GM21390 (cell line): ENCODE measurements at regions not wholly inside any gene's neighbourhood (a gene's known extent, or its start where the extent isn't known, plus 50 kb on each side); places are given as distances from the start of the nearest gene placed in this dataset.
"Not testable (repeated sequence)": the region's sequence is repeated elsewhere in the genome, so short reads cannot be mapped to it uniquely, and the experiment has no call there.

ENCODE experiments used
- ATAC-seq: cut with Tn5 transposase; IDR thresholded peaks from one replicate; pipeline ENCODE4 v1.9.1; 2021; ENCODE audit not compliant: unreplicated experiment

DNA sequence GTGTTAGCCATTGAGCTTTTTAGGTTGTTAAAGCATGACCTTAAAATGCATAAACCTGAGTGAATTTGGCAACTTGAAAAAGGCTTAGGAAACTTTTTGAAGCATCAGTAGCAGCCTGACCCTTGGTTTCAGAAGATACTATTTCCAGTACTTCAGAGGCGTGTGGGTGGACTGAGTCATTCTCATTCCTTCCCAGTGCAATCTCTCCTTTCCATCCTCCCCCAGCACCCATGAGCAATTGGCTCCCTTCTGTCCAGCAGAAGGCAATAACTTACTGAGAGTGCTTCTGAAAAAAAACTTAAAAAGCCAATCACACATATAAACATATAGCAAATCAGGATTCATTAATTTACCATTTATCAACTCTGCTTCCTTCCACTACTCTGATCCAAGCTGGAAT, 299.3 kb upstream of the STXBP6 start:
- ATAC-seq = no peak

DNA sequence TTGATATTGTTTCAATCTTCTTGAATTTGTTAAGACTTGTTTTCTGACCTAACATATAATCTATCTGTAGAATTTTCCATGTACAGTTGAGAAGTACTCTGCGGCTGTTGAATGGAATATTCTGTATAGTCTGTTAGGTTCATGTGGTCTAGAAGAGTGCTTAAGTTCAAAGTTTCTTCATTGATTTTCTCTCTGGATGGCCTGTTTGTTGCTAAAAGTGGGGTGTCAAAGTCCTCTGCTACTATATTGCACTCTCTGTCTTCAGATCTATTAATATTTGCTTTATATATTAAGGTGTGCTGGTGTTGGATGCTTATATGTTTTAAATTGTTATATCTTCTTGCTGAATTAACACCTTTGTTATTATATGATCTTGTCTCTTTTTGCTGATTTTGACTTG, 290.9 kb upstream of the STXBP6 start:
- ATAC-seq = no peak

DNA sequence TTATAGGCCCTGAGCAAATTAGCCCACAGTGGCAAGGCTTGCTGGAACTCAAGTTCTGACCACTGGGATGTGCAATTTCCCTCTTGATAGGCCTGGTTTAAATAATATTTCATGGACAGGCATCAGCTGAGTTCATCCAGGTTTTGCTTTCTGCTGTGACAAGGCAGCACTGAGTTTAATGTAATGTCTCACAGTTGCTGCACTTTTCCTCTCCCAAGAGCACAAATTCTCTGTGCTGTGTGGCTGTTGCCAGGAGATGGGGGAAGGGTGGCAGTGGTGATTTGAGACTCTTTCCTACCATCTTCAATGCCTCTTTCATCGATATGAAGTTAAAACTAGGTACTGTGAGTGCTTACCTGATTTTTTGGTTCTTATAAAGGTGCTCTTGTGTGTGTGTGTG, 272.8 kb upstream of the STXBP6 start:
- ATAC-seq = no peak

DNA sequence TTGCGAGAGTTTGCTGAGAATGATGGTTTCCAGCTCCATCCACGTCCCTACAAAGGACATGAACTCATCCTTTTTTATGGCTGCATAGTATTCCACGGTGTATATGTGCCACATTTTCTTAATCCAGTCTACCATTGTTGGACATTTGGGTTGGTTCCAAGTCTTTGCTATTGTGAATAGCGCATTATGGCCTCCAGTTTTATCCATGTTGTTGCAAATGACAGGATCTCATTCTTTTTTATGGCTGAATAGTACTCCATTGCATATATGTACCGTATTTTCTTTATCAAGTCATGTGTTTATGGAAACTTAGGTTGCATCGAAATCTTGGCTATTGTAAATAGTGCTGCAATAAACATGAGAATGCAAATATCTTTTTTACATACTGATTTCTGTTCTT, 266.1 kb upstream of the STXBP6 start:
- ATAC-seq = not testable (repeated sequence)

DNA sequence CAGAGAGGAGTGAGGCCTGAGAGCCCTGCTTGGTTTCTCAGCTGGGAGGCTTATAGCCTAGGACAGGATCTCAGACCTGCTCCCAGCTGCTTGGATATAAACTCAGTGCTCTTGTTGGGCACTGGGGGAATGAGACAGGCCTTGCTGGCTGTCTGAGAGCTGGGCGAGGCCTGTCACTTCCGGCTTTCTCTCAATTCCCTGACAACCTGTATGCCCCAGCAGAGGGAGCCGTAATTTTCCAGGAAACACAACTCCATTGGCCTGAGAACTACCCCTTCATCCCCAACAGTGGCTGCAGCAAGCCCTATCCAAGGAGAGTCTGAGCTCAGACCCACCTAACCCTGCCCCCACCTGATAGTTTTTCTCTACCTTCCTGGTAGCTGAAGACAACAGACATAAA, 258.3 kb upstream of the STXBP6 start:
- ATAC-seq = no peak

DNA sequence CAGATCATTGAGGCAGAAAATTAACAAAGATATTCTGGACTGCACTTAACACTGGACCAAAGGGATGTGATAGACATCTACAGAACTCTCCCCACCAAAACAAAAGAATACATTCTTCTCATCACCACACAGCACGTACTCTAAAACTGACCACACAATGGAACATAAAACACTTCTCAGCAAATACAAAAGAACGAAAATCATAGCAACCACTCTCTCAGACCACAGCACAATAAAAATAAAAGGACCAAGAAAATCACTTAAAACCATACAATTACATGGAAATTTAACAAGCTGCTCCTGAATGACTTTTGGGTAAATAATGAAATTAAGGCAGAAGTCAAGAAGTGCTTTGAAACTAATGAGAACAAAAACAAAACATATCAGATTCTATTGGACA, 254.0 kb upstream of the STXBP6 start:
- ATAC-seq = no peak

DNA sequence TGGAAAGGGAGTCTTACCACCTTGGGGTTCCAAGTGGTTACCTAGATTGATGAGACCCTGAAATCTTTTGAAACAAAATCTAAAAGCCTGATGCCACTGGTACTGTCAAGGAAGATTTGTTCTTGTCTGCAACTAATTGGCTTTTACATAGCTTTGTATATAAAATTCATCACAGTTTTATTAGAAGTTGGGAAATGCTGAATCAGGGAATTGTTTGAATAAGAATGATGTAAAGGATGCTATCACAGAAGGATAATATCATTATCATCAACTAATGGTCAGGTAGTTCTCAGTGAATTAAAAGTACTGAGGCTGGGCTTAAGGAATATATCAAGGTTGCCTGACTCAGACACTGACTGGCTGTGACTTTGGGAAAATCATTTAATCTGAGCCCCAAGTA, 248.3 kb upstream of the STXBP6 start:
- ATAC-seq = no peak

DNA sequence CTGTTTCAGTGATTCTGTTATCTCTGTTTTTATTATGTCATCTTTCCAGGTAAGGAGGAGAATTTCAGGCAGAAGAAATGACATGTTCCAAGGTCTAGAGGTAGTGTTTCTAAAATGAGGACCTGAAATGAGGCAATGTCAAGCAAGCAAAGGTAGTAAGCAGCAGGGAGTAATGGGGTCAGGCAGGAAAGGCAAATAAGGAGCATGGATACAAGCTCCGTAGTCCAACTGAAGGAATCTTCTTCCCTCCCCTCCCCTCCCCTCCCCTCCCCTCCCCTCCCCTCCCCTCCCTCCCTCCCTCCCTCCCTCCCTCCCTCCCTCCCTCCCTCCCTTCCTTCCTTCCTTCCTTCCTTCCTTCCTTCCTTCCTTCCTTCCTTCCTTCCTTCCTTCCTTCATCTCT, 240.2 kb upstream of the STXBP6 start:
- ATAC-seq = not testable (repeated sequence)

DNA sequence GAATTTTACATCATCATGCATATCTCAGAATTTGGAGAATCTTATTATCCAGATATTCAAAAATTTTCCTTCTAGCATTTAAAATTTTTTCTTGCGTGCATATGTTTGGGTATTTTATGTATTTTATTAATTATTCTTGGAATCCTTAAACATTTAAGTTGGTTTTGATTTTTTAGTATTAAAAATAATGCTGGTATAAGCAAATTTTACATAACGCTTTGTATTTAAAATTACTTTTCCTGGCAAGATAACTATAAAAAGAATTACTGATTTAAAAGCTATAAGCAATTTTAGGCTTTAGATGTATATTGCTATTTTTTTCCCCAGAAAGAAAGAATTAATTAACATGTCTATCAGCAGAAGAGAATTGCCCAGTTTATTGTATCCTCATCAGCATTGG, 224.6 kb upstream of the STXBP6 start:
- ATAC-seq = no peak

DNA sequence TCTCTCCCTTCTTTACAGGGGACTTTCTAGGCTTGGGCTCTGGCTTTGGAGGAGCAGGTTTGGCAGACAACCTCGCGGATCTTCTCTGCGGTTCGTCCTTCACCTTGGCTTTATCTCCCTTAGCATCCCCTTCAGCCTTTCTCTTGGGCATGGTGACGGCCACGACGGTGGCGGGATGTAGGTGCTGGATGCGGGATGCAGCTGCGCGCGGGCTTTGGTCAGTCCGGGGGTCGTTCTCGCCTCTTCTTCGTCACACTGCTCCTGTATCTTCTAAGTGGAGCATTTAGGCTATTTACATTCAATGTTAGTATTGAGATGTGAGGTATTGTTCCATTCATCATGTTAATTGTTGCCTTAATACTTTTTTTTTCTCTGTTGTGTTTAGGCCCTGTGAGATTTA, 217.2 kb upstream of the STXBP6 start:
- ATAC-seq = no peak

DNA sequence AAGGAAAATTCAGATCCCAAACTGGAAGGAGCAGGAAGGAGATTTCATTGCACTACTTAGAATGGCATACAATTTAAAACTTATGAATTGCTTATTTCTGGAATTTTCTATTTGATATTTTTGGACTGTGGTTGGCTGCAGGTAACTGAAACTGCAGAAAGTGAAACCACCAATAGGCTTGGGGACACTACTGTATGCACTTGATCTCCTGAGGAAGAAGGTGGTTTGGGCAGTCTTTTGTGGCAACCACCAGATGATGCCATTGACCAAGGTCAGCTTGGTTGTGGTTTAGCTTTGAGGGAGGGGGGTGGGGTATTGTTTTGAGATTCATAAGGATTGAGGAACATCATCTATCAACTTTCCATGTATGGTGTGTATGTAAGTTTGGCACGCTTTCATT, 209.5 kb upstream of the STXBP6 start:
- no peak for ATAC-seq

DNA sequence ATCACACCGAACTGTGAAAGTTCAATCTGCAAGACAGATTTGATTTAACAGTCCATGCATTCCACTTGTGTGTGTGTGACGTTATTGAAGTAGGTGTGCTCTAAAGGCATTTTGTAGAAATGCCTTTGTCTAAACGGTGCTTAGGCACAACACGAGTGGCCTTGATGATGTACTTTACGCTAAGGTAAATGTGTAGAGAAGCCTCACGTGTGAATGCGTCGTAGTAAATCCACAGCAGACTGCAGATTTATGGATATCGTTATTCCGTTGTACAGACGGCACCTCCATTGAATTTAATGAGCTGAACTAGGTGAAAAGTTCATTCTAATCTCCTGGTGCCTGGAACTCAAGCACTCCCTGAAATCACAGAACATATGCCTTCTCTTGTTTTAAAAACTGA, 202.8 kb upstream of the STXBP6 start:
- no peak for ATAC-seq

DNA sequence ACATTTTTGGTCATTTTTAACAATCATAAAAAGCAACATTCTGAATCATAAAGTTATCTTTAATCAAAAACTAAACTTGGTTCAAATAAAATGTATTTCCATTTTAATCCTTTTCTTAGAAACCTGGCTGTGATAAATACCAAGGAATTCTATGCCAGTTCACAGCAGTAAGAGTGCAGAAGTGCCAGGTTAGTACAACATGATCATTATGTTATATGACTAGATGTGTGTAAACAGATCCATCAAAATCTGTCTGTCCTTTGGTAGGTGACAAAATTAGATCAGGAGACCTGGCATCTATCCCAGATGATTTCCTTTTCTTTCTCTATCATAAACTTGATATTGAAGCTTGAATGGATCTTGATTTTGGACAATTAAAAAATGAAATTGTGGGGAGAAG, 200.6 kb upstream of the STXBP6 start:
- ATAC-seq = no peak

DNA sequence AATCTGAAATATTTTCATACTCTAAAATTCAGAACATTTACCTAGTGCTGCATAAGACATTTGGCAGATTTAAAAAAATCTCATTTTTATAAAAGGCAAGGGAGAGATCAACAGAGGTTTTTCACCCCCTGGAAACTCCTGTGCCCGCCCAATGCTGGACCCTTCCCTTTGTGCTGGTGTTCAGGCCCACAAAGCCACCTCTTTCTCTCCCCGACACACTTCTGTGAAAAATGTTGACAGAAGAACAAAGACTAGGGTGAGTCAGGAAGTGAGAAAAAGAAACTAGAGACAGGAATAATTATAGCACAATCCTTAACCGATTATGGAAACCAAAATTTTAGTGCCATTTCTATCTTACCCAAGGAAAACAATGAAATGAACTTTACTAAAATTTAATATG, 197.7 kb upstream of the STXBP6 start:
- ATAC-seq = no peak

DNA sequence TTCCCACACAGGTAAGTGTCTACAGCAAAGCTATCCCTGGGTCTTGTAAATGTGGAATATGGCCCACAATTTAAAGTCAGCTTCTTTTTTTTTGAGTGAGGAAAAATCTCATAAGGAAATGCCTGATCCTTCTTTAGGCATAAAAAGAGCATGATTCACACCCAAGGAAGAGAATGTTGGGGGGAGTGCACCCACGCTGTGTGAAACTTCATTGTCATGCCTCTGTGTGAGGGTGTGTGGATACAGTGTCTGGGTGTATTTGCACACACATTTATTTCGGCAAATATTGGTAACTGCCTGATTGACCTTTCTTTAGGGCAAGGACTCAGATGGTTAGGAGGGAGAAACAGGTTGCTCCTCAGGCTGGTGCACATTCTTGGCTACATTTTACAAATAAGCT, 196.8 kb upstream of the STXBP6 start:
- ATAC-seq = no peak

DNA sequence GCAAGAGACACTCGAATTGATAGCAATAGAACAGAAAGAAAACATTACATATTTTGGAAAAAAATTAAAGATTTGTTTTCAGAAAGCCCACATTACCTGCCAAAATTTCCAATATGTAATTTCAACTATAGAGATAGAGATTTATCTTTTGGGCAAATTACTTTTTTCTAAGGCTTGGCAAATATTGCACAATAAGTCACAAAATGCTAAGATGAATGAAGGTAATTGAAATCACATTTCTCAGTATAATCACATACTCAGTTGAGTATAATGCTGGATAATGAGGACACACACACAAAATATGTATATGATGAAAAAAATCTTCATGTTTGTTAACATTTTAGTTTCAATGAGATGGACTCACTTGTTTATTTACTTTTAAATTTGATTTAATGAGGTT, 189.2 kb upstream of the STXBP6 start:
- ATAC-seq = no peak

DNA sequence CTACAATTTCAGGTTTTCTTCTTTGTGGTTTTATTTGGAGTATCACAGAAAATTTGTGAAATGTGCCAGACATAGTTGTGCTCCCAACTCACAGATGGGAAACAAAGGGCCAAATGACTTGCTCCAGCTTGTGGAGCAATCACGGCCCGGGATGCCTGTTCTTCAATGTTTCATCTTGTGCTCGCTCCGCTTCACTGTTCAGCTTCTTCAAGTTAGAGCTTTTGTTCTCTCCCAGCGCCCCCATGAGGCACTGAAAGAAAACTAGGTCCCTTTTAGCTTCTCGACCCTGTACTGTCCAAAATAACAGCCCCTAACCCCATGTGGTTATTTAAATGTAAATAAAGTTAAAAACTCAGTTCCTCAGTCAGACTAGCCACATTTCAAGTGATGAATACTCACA, 187.9 kb upstream of the STXBP6 start:
- ATAC-seq = no peak

DNA sequence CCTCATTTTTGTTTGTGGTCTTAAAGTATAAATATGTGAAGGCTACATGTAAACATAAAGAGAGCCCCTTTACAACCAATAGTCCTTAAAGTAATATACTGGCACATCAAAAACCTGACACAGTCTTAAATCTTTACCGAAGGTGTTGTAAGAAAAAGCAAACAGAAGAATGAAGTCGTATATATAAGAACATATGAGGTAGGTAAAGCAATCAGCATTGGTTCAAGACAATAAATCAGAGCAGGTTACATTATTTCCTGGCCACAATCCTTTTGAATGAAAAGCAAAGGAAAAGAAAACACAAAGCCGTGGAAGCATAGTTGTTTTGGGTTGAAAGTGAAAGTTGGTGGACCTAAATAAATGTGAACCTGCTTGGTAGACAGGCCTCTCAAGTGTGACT, 183.7 kb upstream of the STXBP6 start:
- ATAC-seq = no peak

DNA sequence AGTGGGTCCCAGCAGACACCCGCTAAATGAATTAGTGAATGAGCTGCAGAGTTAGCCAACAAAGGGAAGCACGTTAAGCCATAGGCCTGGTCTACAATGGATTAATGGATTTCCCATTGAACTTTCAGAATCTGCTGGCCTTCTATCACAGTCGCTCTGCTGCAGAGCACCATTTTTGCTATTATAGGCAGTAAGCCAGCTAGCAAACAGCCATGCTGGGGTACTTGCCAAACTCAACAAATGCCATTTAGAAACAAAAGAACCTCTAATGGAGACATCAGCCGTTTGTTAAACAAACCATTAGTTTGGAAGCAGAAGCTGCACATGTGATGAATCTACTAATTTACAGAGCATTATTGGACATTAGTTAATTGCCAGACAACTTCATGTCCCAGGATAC, 181.1 kb upstream of the STXBP6 start:
- ATAC-seq = no peak

DNA sequence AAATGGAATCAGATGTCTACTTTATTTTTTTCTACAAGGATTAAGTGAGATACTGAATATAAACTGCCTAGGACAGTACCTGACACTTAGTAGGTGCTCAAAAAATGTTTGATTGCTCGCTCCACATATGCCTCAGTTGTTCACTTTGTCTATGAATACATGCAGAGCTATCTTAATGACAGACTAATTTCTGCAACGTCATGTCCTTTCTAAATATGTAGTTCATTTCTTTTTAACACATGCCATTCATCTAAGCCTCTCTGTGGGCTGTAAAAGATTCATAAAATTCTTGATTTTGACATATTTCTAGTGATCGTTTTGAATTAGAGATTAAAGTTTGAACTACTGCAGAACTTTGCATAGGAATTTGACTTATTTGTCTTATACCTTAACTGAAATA, 176.3 kb upstream of the STXBP6 start:
- no peak for ATAC-seq

DNA sequence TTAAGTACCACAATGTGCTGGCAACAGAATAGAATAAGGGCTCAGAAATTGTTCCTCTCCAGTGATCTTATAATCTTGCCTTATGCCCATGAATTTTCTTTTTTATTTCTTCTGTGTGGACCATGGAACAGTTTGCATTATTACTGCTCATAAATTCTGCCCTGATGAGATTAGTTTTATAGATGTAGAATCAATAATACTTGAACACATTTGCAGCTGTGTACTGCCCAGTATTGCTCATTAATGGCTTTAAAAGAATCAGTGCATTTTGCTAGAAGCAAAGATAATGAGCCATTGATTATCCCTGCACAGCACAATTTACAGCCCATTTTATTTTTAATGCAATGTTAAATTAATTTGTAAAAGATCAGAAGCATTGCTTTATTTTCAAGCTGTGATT, 172.3 kb upstream of the STXBP6 start:
- ATAC-seq = no peak

DNA sequence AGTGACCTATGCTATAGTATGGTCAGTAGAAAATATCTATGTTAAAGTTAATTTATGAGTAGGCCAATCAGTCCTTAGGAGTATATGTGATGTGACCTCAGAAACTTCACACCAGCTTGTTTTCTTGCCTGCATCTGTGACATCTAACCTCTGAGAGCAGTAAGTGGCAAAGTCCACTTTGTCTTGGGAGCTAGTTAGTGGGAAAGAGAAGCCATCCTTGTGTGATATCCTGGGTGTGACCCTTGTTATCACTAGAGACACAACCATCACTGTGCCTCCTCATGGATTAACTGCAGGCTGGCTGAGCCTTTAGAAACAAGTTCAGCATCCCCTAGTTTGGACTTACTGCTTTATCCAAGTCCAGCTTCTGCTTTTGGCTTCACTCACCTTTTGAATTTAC, 170.6 kb upstream of the STXBP6 start:
- ATAC-seq = no peak

DNA sequence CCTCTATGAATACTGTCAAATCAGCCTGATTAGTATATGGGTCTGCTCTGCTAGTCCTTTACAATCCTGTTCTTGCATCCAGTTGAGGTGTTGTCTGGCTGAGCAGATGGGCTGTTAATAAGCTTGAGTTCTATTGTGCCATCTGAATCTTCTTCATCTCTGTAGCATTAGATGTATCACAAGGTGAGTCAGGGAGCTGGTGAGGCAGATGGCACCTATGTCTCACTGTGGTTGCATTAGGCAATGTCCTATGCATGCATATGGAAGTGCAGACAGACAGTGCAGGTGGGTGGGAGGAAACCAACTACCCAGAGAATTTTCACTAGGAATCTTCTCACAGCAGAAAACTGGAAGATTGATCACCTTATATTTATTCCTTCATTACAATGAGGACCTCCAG, 165.7 kb upstream of the STXBP6 start:
- no peak for ATAC-seq

DNA sequence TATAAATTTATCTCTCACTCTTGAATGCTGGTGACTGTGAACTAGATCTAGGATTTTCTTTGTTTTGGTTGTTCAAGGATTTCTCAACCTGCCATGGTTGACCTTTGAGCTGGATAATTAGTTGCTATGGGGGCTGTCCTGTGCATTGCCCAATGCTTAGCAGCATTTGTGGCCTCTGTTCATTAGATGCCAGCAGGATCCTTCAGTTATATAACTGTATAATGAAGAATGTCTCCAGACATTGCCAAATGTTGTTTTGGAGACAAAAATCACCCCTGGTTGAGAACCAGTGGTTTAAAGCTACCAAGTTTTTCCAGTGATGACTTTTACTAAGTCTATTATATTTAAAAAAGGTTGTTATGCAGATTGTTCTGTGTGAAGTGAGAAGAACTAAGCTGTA, 147.9 kb upstream of the STXBP6 start:
- no peak for ATAC-seq
